Hepatocyte (in vitro differentiated cells): ENCODE measurements at regions not wholly inside any gene's neighbourhood (a gene's known extent, or its start where the extent isn't known, plus 50 kb on each side); places are given as distances from the start of the nearest gene placed in this dataset.

Source experiments
- DNase-seq: peaks from one replicate; pipeline ENCODE4 v3.0.0-alpha.2; 2016; ENCODE audit warnings: low spot score
- H2AFZ ChIP-seq: fragments of 200-600 bp; sonication (generic); 2 replicates; pipeline ENCODE4 v1.6.0; 2016; ENCODE audit warnings: antibody characterized with exemption, mild to moderate bottlenecking
- H3K27ac ChIP-seq: fragments of 200-600 bp; sonication (generic); 2 replicates; pipeline ENCODE4 v1.5.1; 2016; ENCODE audit warnings: mild to moderate bottlenecking
- H3K27me3 ChIP-seq: fragments of 200-600 bp; sonication (generic); 2 replicates; pipeline ENCODE4 v1.6.1; 2016
- H3K36me3 ChIP-seq: fragments of 200-600 bp; sonication (generic); replicated peaks from 2 replicates; pipeline ENCODE4 v1.5.1; 2016; ENCODE audit warnings: low read depth; ENCODE audit not compliant: insufficient read depth
- H3K4me1 ChIP-seq: fragments of 200-600 bp; sonication (generic); 2 replicates; pipeline ENCODE4 v1.5.1; 2016; ENCODE audit warnings: mild to moderate bottlenecking, moderate library complexity; ENCODE audit not compliant: insufficient read depth
- H3K4me2 ChIP-seq: fragments of 200-600 bp; sonication (generic); 2 replicates; pipeline ENCODE4 v1.6.0; 2016
- H3K4me3 ChIP-seq: fragments of 200-600 bp; sonication (generic); 2 replicates; pipeline ENCODE4 v1.5.1; 2016; ENCODE audit warnings: mild to moderate bottlenecking
- H3K79me2 ChIP-seq: fragments of 200-600 bp; sonication (generic); 2 replicates; pipeline ENCODE4 v1.6.0; 2017; ENCODE audit warnings: mild to moderate bottlenecking
- H3K9me2 ChIP-seq: fragments of 200-600 bp; sonication (generic); replicated peaks from 2 replicates; pipeline ENCODE4 v1.6.0; 2017; ENCODE audit warnings: mild to moderate bottlenecking; ENCODE audit not compliant: insufficient read depth
- H3K9me3 ChIP-seq: fragments of 200-600 bp; sonication (generic); 2 replicates; pipeline ENCODE4 v1.5.1; 2016; ENCODE audit warnings: low read depth, mild to moderate bottlenecking
- H4K20me1 ChIP-seq: fragments of 200-600 bp; sonication (generic); 2 replicates; pipeline ENCODE4 v1.6.0; 2016; ENCODE audit warnings: mild to moderate bottlenecking; ENCODE audit not compliant: insufficient read depth, poor library complexity, severe bottlenecking
- CTCF ChIP-seq: fragments of 200-600 bp; sonication (generic); IDR thresholded peaks from 2 replicates; pipeline ENCODE4 v1.5.1; 2016; ENCODE audit warnings: antibody characterized with exemption, mild to moderate bottlenecking; ENCODE audit not compliant: poor library complexity
- EZH2 ChIP-seq: fragments of 200-600 bp; sonication (generic); IDR thresholded peaks from 2 replicates; pipeline ENCODE4 v1.6.1; 2016; ENCODE audit warnings: antibody characterized with exemption, mild to moderate bottlenecking, borderline replicate concordance
- EZH2phosphoT487 ChIP-seq: fragments of 200-600 bp; sonication (generic); IDR thresholded peaks from one replicate; pipeline ENCODE4 v1.6.1; 2018; ENCODE audit warnings: antibody characterized with exemption, mild to moderate bottlenecking, low read depth, moderate library complexity; ENCODE audit not compliant: unreplicated experiment, severe bottlenecking
- WGBS: methylation state at CpG from one replicate; pipeline ENCODE4 v1.1.6; 2016; ENCODE audit warnings: low lambda C conversion rate; ENCODE audit errors: missing lambda C conversion rate; 5-methylcytosine and 5-hydroxymethylcytosine counted together

- no peak for DNase-seq
- H3K4me1 ChIP-seq, result no peaks in the 10 kb centered on the region
- no peak overlapping the region for H3K27ac ChIP-seq
- H3K36me3 ChIP-seq, result no peaks in the 10 kb centered on the region
- no peaks in the 10 kb centered on the region for H4K20me1 ChIP-seq
- WGBS, result 69% methylated on average over 14 of the region's 14 CpGs
- H3K79me2 ChIP-seq, result no peaks in the 10 kb centered on the region
- H2AFZ ChIP-seq, result no peak overlapping the region
- H3K4me2 ChIP-seq, result no peak overlapping the region
- H3K9me3 ChIP-seq, result no peaks in the 10 kb centered on the region
- no peak for TF ChIP-seq EZH2
- TF ChIP-seq EZH2phosphoT487, result no peak
- no peak for TF ChIP-seq CTCF
- no peaks in the 10 kb centered on the region for H3K27me3 ChIP-seq
- no peak overlapping the region for H3K4me3 ChIP-seq
- H3K9me2 ChIP-seq, result no peaks in the 10 kb centered on the region
Observed at GRCh38 chr12:34392741-34393085, 370.4 kb downstream of the ALG10 start.

GRCh38 chr12:34393086-34393820, 371.0 kb downstream of the ALG10 start:
- 68% methylated on average over 34 of the region's 35 CpGs for WGBS
- H3K36me3 ChIP-seq, result no peaks in the 10 kb centered on the region
- no peak for DNase-seq
- H2AFZ ChIP-seq, result no peak overlapping the region
- H4K20me1 ChIP-seq, result no peaks in the 10 kb centered on the region
- H3K27me3 ChIP-seq, result no peaks in the 10 kb centered on the region
- H3K79me2 ChIP-seq, result no peaks in the 10 kb centered on the region
- TF ChIP-seq EZH2phosphoT487 (no peak), CTCF (no peak), EZH2 (no peak)
- no peak overlapping the region for H3K4me2 ChIP-seq
- H3K9me3 ChIP-seq, result no peaks in the 10 kb centered on the region
- H3K4me1 ChIP-seq, result no peaks in the 10 kb centered on the region
- no peak overlapping the region for H3K4me3 ChIP-seq
- no peaks in the 10 kb centered on the region for H3K9me2 ChIP-seq
- no peak overlapping the region for H3K27ac ChIP-seq

- no peaks in the 10 kb centered on the region for H3K9me2 ChIP-seq
- no peak overlapping the region for H2AFZ ChIP-seq
- TF ChIP-seq EZH2phosphoT487, result no peak
- no peak for TF ChIP-seq EZH2
- no peak for TF ChIP-seq CTCF
- H4K20me1 ChIP-seq, result no peaks in the 10 kb centered on the region
- no peaks in the 10 kb centered on the region for H3K79me2 ChIP-seq
- H3K27ac ChIP-seq, result no peak overlapping the region
- H3K4me1 ChIP-seq, result no peaks in the 10 kb centered on the region
- no peaks in the 10 kb centered on the region for H3K27me3 ChIP-seq
- DNase-seq, result no peak
- H3K4me2 ChIP-seq, result no peak overlapping the region
- WGBS, result 57% methylated on average over 10 of the region's 10 CpGs
- H3K36me3 ChIP-seq, result no peaks in the 10 kb centered on the region
- no peaks in the 10 kb centered on the region for H3K9me3 ChIP-seq
- no peak overlapping the region for H3K4me3 ChIP-seq
Observed at GRCh38 chr12:34393821-34394150, 371.5 kb downstream of the ALG10 start.
